H9 (cell line): ENCODE measurements at regions not wholly inside any gene's neighbourhood (a gene's known extent, or its start where the extent isn't known, plus 50 kb on each side); places are given as distances from the start of the nearest gene placed in this dataset.
A peak's percentile ranks its signal among the peaks of the same experiment; 100 is the strongest.

Source experiments
- DNase-seq: peaks from one replicate; pipeline ENCODE4 v3.0.0-alpha.2; 2017
- H2AFZ ChIP-seq: one replicate; pipeline ENCODE4 v1.6.1; 2013; ENCODE audit warnings: mild to moderate bottlenecking, low read length, control low read depth, moderate library complexity
- H2AK5ac ChIP-seq: 2 replicates; pipeline ENCODE4 v1.6.1; 2013; ENCODE audit warnings: low read length, control low read depth, mixed read lengths; ENCODE audit not compliant: insufficient read length
- H2BK120ac ChIP-seq: one replicate; pipeline ENCODE4 v1.6.1; 2013; ENCODE audit warnings: low read depth, mild to moderate bottlenecking, low read length, control low read depth, inconsistent platforms; ENCODE audit not compliant: poor library complexity, severe bottlenecking
- H2BK12ac ChIP-seq: 2 replicates; pipeline ENCODE4 v1.6.1; 2013; ENCODE audit warnings: low read length, control low read depth, mixed read lengths, low read depth; ENCODE audit not compliant: insufficient read length
- H2BK15ac ChIP-seq: 2 replicates; pipeline ENCODE4 v1.6.1; 2013; ENCODE audit warnings: low read depth, low read length, control low read depth
- H2BK20ac ChIP-seq: one replicate; pipeline ENCODE4 v1.6.1; 2013; ENCODE audit warnings: low read depth, mild to moderate bottlenecking, low read length, control low read depth, inconsistent platforms; ENCODE audit not compliant: poor library complexity, severe bottlenecking
- H2BK5ac ChIP-seq: 2 replicates; pipeline ENCODE4 v1.6.1; 2013; ENCODE audit warnings: low read length, control low read depth, mixed read lengths; ENCODE audit not compliant: insufficient read length
- H3K14ac ChIP-seq: 2 replicates; pipeline ENCODE4 v1.6.1; 2013; ENCODE audit warnings: low read length, control low read depth; ENCODE audit not compliant: insufficient read depth
- H3K18ac ChIP-seq: 2 replicates; pipeline ENCODE4 v1.6.1; 2013; ENCODE audit warnings: low read depth, mild to moderate bottlenecking, mixed read lengths, low read length, control low read depth; ENCODE audit not compliant: insufficient read length
- H3K23ac ChIP-seq: 2 replicates; pipeline ENCODE4 v1.6.1; 2013; ENCODE audit warnings: low read length, control low read depth, mixed read lengths, low read depth; ENCODE audit not compliant: insufficient read length
- H3K23me2 ChIP-seq: 2 replicates; pipeline ENCODE4 v1.6.1; 2013; ENCODE audit warnings: low read depth, mild to moderate bottlenecking, mixed read lengths, low read length, control low read depth; ENCODE audit not compliant: insufficient read length, poor library complexity, severe bottlenecking
- H3K27ac ChIP-seq: 2 replicates; pipeline ENCODE4 v1.5.1; 2013; ENCODE audit warnings: low read length, control low read depth, mixed read lengths, low read depth; ENCODE audit not compliant: insufficient read length
- H3K27me3 ChIP-seq: 2 replicates; pipeline ENCODE4 v1.6.1; 2013; ENCODE audit warnings: low read length, control low read depth, inconsistent platforms; ENCODE audit not compliant: insufficient read depth
- H3K4ac ChIP-seq: 2 replicates; pipeline ENCODE4 v1.6.1; 2013; ENCODE audit warnings: low read depth, mild to moderate bottlenecking, control low read depth, inconsistent platforms, low read length, moderate library complexity
- H3K4me1 ChIP-seq: 2 replicates; pipeline ENCODE4 v1.6.1; 2013; ENCODE audit warnings: low read length, control low read depth, inconsistent platforms; ENCODE audit not compliant: insufficient read depth
- H3K4me2 ChIP-seq: 2 replicates; pipeline ENCODE4 v1.6.1; 2013; ENCODE audit warnings: low read length, control low read depth, mixed read lengths; ENCODE audit not compliant: insufficient read length, insufficient read depth
- H3K56ac ChIP-seq: 2 replicates; pipeline ENCODE4 v1.6.1; 2013; ENCODE audit warnings: low read depth, mild to moderate bottlenecking, mixed read lengths, low read length, control low read depth; ENCODE audit not compliant: insufficient read length
- H3K79me1 ChIP-seq: 2 replicates; pipeline ENCODE4 v1.6.1; 2013; ENCODE audit warnings: low read depth, mild to moderate bottlenecking, moderate library complexity, low read length, control low read depth, inconsistent platforms; ENCODE audit not compliant: insufficient read depth, poor library complexity, severe bottlenecking
- H3K79me2 ChIP-seq: 2 replicates; pipeline ENCODE4 v1.6.1; 2013; ENCODE audit warnings: low read length, control low read depth, inconsistent platforms; ENCODE audit not compliant: insufficient read depth
- H3K9ac ChIP-seq: 2 replicates; pipeline ENCODE4 v1.6.1; 2013; ENCODE audit warnings: low read length, control low read depth, mixed read lengths; ENCODE audit not compliant: insufficient read length; ENCODE audit errors: extremely low read depth
- H3K9me3 ChIP-seq: one replicate; pipeline ENCODE4 v1.6.1; 2013; ENCODE audit warnings: low read depth, low read length, inconsistent platforms; ENCODE audit not compliant: control insufficient read depth
- H3T11ph ChIP-seq: one replicate; pipeline ENCODE4 v1.6.1; 2013; ENCODE audit warnings: mild to moderate bottlenecking, low read length, control low read depth, inconsistent platforms
- H4K20me1 ChIP-seq: one replicate; pipeline ENCODE4 v1.6.1; 2013; ENCODE audit not compliant: control insufficient read depth, insufficient read length, insufficient read depth
- H4K5ac ChIP-seq: 2 replicates; pipeline ENCODE4 v1.6.1; 2013; ENCODE audit warnings: low read depth, mild to moderate bottlenecking, mixed read lengths, low read length, control low read depth; ENCODE audit not compliant: insufficient read length
- H4K8ac ChIP-seq: replicated peaks from 2 replicates; pipeline ENCODE4 v1.6.1; 2013; ENCODE audit warnings: low read length, control low read depth, mixed read lengths, low read depth; ENCODE audit not compliant: insufficient read length
- H4K91ac ChIP-seq: 2 replicates; pipeline ENCODE4 v1.6.1; 2013; ENCODE audit warnings: low read depth, mild to moderate bottlenecking, moderate library complexity, mixed read lengths, low read length, control low read depth; ENCODE audit not compliant: insufficient read length
- H3K27ac Mint-ChIP-seq, 3 experiments: 2 replicates in 2 of 3; 3 replicates in 1 of 3; pipeline ENCODE4 v1.8.0; 2020 to 2021; ENCODE audit warnings: mixed read lengths in 3 of 3, mild to moderate bottlenecking in 1 of 3, moderate library complexity in 1 of 3
- H3K27me3 Mint-ChIP-seq: 2 replicates; pipeline ENCODE4 v1.8.0; 2021; ENCODE audit warnings: low read depth, mild to moderate bottlenecking, moderate library complexity, mixed read lengths
- H3K36me3 Mint-ChIP-seq, 3 experiments: 2 replicates in 2 of 3; 3 replicates in 1 of 3; pipeline ENCODE4 v1.8.0; 2020 to 2021; ENCODE audit warnings: low read depth in 3 of 3, mixed read lengths in 3 of 3; ENCODE audit not compliant: insufficient read depth in 1 of 3
- H3K4me1 Mint-ChIP-seq, 2 experiments: 2 replicates each; pipeline ENCODE4 v1.8.0; 2020; ENCODE audit warnings: mixed read lengths in 2 of 2
- H3K4me3 Mint-ChIP-seq, 2 experiments: 2 replicates in 1 of 2; 3 replicates in 1 of 2; pipeline ENCODE4 v1.8.0; 2020 to 2021; ENCODE audit warnings: mild to moderate bottlenecking in 2 of 2, mixed read lengths in 2 of 2, moderate library complexity in 1 of 2
- H3K9me3 Mint-ChIP-seq, 2 experiments: 2 replicates in 1 of 2; 3 replicates in 1 of 2; pipeline ENCODE4 v1.8.0; 2020; ENCODE audit warnings: mild to moderate bottlenecking in 2 of 2, mixed read lengths in 2 of 2, moderate library complexity in 1 of 2
- CTCF ChIP-seq: fragments of 200-600 bp; sonication (generic); conservative IDR thresholded peaks from 3 replicates; pipeline ENCODE4 v1.8.0; 2021; ENCODE audit warnings: antibody characterized with exemption, mild to moderate bottlenecking
- WGBS: extraction: QIAGEN DNeasy Blood & Tissue Kit; methylation state at CpG from one replicate; pipeline ENCODE4 v1.1.7; 2013; ENCODE audit warnings: missing lambda C conversion rate, low lambda C conversion rate, mixed read lengths; ENCODE audit not compliant: insufficient read length; ENCODE audit errors: extremely low coverage; 5-methylcytosine and 5-hydroxymethylcytosine counted together

GRCh38 chr13:54449922-54450321 is 1421.3 kb downstream of the OLFM4 start:
- Mint-ChIP-seq H3K27me3 (no peaks in the 10 kb centered on the region), H3K4me1 (no peaks in the 10 kb centered on the region), H3K4me3 (no peak overlapping the region), H3K9me3 (peaks cover 13 to 22% of the 10 kb centered on the region in 2 experiments), H3K27ac (no peak overlapping the region), H3K36me3 (peaks cover 10 to 30% (median 13%) of the 10 kb centered on the region in 3 experiments)
- no peak overlapping the region for H3K27ac ChIP-seq
- no peaks in the 10 kb centered on the region for H3K23me2 ChIP-seq
- no peak for DNase-seq
- H3K23ac ChIP-seq, result no peak overlapping the region
- no peak overlapping the region for H4K8ac ChIP-seq
- H3K79me2 ChIP-seq, result no peaks in the 10 kb centered on the region; the same call in 1 of the 2 replicates
- H3K14ac ChIP-seq, result no peak overlapping the region
- peak; percentile 70 for TF ChIP-seq CTCF
- H2BK120ac ChIP-seq, result no peak overlapping the region
- no peak overlapping the region for H2BK12ac ChIP-seq
- no peaks in the 10 kb centered on the region for H3K27me3 ChIP-seq
- H4K5ac ChIP-seq, result no peak overlapping the region
- no peak overlapping the region for H3K4me2 ChIP-seq
- no peak overlapping the region for H4K91ac ChIP-seq
- H3K4ac ChIP-seq, result no peak overlapping the region
- H2AK5ac ChIP-seq, result no peak overlapping the region
- no peak overlapping the region for H2BK5ac ChIP-seq
- H3K9me3 ChIP-seq, result no peaks in the 10 kb centered on the region
- no peak overlapping the region for H2BK20ac ChIP-seq
- no peak overlapping the region for H2BK15ac ChIP-seq
- WGBS, result no CpG with 5 or more reads among the region's 1 CpG
- H3K9ac ChIP-seq, result no peak overlapping the region
- no peak overlapping the region for H3K56ac ChIP-seq
- no peak overlapping the region for H3K18ac ChIP-seq
- H2AFZ ChIP-seq, result no peak overlapping the region
- no peaks in the 10 kb centered on the region for H4K20me1 ChIP-seq
- no peak overlapping the region for H3T11ph ChIP-seq
- H3K79me1 ChIP-seq, result no peaks in the 10 kb centered on the region
- no peaks in the 10 kb centered on the region for H3K4me1 ChIP-seq
